C4-2B (cell line): ENCODE measurements at regions not wholly inside any gene's neighbourhood (a gene's known extent, or its start where the extent isn't known, plus 50 kb on each side); places are given as distances from the start of the nearest gene placed in this dataset.

Experiments used
- H3K27ac ChIP-seq: fragments of 450-650 bp; 2 replicates; pipeline ENCODE4 v1.5.1; 2017
- CTCF ChIP-seq: fragments of 450-650 bp; conservative IDR thresholded peaks from 2 replicates; pipeline ENCODE4 v1.5.1; 2017; ENCODE audit warnings: mild to moderate bottlenecking
- ZFX ChIP-seq: fragments of 450-650 bp; IDR thresholded peaks from 2 replicates; pipeline ENCODE4 v1.6.1; 2017

GRCh38 chr9:129323376-129323998 lies 145.4 kb upstream of the IER5L start:
- no peak overlapping the region for H3K27ac ChIP-seq

GRCh38 chr9:129322641-129323375 lies 144.7 kb upstream of the IER5L start:
- H3K27ac ChIP-seq: no peak overlapping the region
- no peak for TF ChIP-seq CTCF
- no peak for TF ChIP-seq ZFX

More at GRCh38 chr9:129323376-129323998, 145.4 kb upstream of the IER5L start:
- TF ChIP-seq ZFX (no peak), CTCF (no peak)

GRCh38 chr9:129322022-129322621 lies 144.1 kb upstream of the IER5L start:
- no peak for TF ChIP-seq CTCF
- TF ChIP-seq ZFX: no peak
- peak overlapping the region; percentile 87 for H3K27ac ChIP-seq

- TF ChIP-seq ZFX (no peak), CTCF (no peak)
- H3K27ac ChIP-seq: peak overlapping the region; percentile 87
Observed at GRCh38 chr9:129321286-129322021, 143.4 kb upstream of the IER5L start.

- TF ChIP-seq CTCF (no peak), ZFX (no peak)
- peak overlapping the region; percentile 87 for H3K27ac ChIP-seq
Observed at GRCh38 chr9:129320575-129321285, 142.7 kb upstream of the IER5L start.

- peak overlapping the region; percentile 87 for H3K27ac ChIP-seq
- TF ChIP-seq ZFX (no peak), CTCF (no peak)
Observed at GRCh38 chr9:129319938-129320481, 141.9 kb upstream of the IER5L start.
